CD8-positive, alpha-beta memory T cell (primary cell): ENCODE measurements at regions not wholly inside any gene's neighbourhood (a gene's known extent, or its start where the extent isn't known, plus 50 kb on each side); places are given as distances from the start of the nearest gene placed in this dataset.

Experiments
- CTCF ChIA-PET: fragments of 350-600 bp; sonication (Branson Sonifier 250); formaldehyde crosslinking; loops from one replicate; lab custom pipeline; 2021; ENCODE audit warnings: antibody characterized with exemption; lab: Charles Lee
- POLR2A ChIA-PET: fragments of 350-600 bp; sonication (Branson Sonifier 250); formaldehyde crosslinking; loops from one replicate; lab custom pipeline; 2021; ENCODE audit warnings: antibody characterized with exemption; lab: Charles Lee
- DNase-seq, 5 donors: peaks; one replicate each; pipeline versions ENCODE4 v3.0.0 to v3.0.0-alpha.2; 2020 to 2022; ENCODE audit warnings: mixed read lengths in 1 of 5
- H3K27ac ChIP-seq: one replicate; pipeline ENCODE4 v1.7.0; 2013; ENCODE audit warnings: low read depth, mild to moderate bottlenecking, low read length, moderate library complexity
- H3K27me3 ChIP-seq: 2 replicates; pipeline ENCODE4 v1.7.0; 2013; ENCODE audit warnings: low read length, mild to moderate bottlenecking; ENCODE audit not compliant: insufficient read depth, poor library complexity, severe bottlenecking
- H3K36me3 ChIP-seq: 2 replicates; pipeline ENCODE4 v1.7.0; 2013; ENCODE audit warnings: mild to moderate bottlenecking, low read length, moderate library complexity; ENCODE audit not compliant: insufficient read depth
- H3K4me1 ChIP-seq: 2 replicates; pipeline ENCODE4 v1.7.0; 2013; ENCODE audit warnings: mild to moderate bottlenecking, low read length, moderate library complexity; ENCODE audit not compliant: insufficient read depth
- H3K4me3 ChIP-seq: 2 replicates; pipeline ENCODE4 v1.7.0; 2013; ENCODE audit warnings: mild to moderate bottlenecking, low read length
- H3K9me3 ChIP-seq: 2 replicates; pipeline ENCODE4 v1.7.0; 2013; ENCODE audit warnings: mild to moderate bottlenecking, low read length
- H3K27ac Mint-ChIP-seq, 8 donors: one replicate each; pipeline ENCODE4 v1.8.0; 2020 to 2021; ENCODE audit warnings: mixed read lengths in 8 of 8, mild to moderate bottlenecking in 6 of 8, inconsistent platforms in 3 of 8, moderate library complexity in 3 of 8
- H3K27me3 Mint-ChIP-seq, 2 donors: one replicate each; pipeline ENCODE4 v1.8.0; 2020 to 2021; ENCODE audit warnings: mixed read lengths in 2 of 2, mild to moderate bottlenecking in 1 of 2, moderate library complexity in 1 of 2
- H3K36me3 Mint-ChIP-seq, 3 donors: one replicate each; pipeline ENCODE4 v1.8.0; 2020 to 2021; ENCODE audit warnings: mixed read lengths in 3 of 3, inconsistent platforms in 1 of 3, mild to moderate bottlenecking in 1 of 3
- H3K4me1 Mint-ChIP-seq, 3 donors: one replicate each; pipeline ENCODE4 v1.8.0; 2020 to 2021; ENCODE audit warnings: mixed read lengths in 3 of 3, inconsistent platforms in 1 of 3, mild to moderate bottlenecking in 1 of 3
- H3K4me3 Mint-ChIP-seq, 7 donors: one replicate each; pipeline ENCODE4 v1.8.0; 2020 to 2021; ENCODE audit warnings: mixed read lengths in 7 of 7, mild to moderate bottlenecking in 6 of 7, moderate library complexity in 4 of 7, inconsistent platforms in 2 of 7
- H3K9me3 Mint-ChIP-seq, 5 donors: one replicate each; pipeline ENCODE4 v1.8.0; 2020 to 2022; ENCODE audit warnings: mixed read lengths in 5 of 5, mild to moderate bottlenecking in 3 of 5, moderate library complexity in 2 of 5, inconsistent platforms in 1 of 5

DNA sequence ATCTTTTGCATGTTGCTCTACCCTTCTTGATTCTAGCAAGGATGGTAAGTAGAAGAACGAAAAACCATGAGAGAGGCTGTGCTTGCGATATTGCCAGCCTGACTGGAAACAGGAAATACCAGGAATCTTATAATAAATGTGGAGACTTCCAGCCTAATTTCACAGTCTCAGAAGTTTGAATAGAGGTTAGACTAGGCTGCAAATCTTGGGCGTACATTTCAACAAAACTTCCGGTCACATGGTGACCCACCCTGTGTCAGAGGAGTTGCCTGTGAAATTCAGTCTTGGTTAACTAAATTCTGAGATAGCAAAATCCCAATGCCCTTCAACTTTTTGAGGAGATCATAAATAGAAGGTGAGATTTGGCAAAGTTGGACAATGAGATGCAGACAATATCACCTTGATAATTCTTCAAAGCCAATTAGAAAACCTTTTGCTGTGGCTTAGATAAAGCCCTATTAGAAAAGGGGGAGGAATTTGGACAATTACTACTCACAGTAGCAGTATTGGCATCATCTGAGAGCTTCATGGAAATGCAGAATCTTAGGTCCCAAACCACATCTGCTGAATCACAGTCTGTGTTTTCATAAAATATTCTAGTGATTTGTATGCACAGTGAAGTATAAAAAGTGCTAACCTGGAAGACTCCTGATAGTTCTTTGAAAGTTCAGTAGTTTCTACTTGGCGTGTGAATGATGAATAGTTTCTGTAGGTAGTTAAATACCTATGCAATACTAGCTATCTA is 262.0 kb upstream of the JAG1 start:
- no peak overlapping the region for H3K27ac Mint-ChIP-seq
- peaks cover 0 to 6% (median 4%) of the 10 kb centered on the region in 5 donors for H3K9me3 Mint-ChIP-seq
- Histone ChIP-seq H3K4me1 (no peaks in the 10 kb centered on the region), H3K36me3 (no peaks in the 10 kb centered on the region), H3K27ac (no peak overlapping the region), H3K4me3 (no peak overlapping the region), H3K9me3 (no peaks in the 10 kb centered on the region), H3K27me3 (no peaks in the 10 kb centered on the region)
- H3K4me1 Mint-ChIP-seq = no peaks in the 10 kb centered on the region
- no peaks in the 10 kb centered on the region for H3K36me3 Mint-ChIP-seq
- POLR2A ChIA-PET = no interaction called here
- peaks cover 0 to 1% of the 10 kb centered on the region in 2 donors for H3K27me3 Mint-ChIP-seq
- CTCF ChIA-PET = no interaction called here
- DNase-seq = no peak
- no peak overlapping the region for H3K4me3 Mint-ChIP-seq

DNA sequence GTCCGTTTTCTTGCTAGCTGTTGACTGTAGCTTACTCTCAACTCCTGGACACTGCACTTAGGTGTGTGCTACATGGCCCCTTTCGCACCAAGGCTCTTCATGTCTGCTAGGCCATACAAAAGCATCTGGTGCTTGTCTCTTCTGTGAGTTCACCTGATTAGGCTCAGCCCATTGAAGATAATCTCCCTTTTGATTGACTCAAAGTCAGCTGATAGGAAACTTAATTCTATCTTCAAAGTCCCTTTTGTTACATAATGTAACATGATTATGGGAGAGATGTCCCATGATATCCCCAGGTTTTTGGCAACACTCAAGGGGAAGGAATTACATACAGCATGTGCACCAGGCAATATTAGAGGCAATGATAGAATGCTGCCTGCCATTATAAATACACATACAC is 263.0 kb upstream of the JAG1 start:
- H3K27ac ChIP-seq = no peak overlapping the region
- H3K4me1 Mint-ChIP-seq = no peaks in the 10 kb centered on the region
- H3K27me3 ChIP-seq = no peaks in the 10 kb centered on the region
- H3K4me3 Mint-ChIP-seq = no peak overlapping the region
- H3K4me3 ChIP-seq = no peak overlapping the region
- CTCF ChIA-PET = no interaction called here
- peaks cover 0 to 9% (median 2%) of the 10 kb centered on the region in 5 donors for H3K9me3 Mint-ChIP-seq
- DNase-seq = no peak
- no peaks in the 10 kb centered on the region for H3K36me3 Mint-ChIP-seq
- peaks cover 0 to 3% of the 10 kb centered on the region in 2 donors for H3K27me3 Mint-ChIP-seq
- H3K9me3 ChIP-seq = no peaks in the 10 kb centered on the region
- no peak overlapping the region for H3K27ac Mint-ChIP-seq
- no peaks in the 10 kb centered on the region for H3K4me1 ChIP-seq
- no peaks in the 10 kb centered on the region for H3K36me3 ChIP-seq
- POLR2A ChIA-PET = no interaction called here

DNA sequence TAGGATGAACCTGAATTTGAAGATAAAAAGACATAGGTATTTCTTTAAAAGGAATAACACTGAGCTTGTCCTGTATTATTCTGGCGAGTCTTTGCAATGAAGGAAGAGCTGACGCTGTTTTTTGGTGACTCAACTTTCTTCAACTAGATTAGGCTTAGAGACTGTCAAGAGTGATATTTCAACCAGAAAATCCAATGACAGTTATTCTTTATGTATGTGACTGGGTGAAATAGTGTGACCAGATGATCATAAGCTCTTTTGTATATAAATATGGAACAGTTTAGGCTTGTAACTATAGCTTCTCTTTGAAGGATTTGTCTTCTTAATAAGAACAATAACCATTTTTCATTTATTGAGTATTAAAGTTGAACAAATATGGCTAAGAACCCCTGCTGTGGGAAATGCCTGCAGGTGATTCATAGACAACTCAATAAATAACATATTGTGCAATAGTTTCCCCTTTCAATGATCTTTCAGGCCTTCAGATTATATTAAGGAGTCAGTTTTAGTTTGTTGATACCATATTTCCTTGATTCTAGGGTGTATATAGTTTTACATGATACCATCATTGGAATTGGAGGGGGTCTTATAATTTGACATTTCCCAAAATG is 265.6 kb upstream of the JAG1 start:
- Histone ChIP-seq H3K27ac (no peak overlapping the region), H3K27me3 (no peaks in the 10 kb centered on the region), H3K9me3 (no peaks in the 10 kb centered on the region), H3K36me3 (no peaks in the 10 kb centered on the region), H3K4me1 (no peaks in the 10 kb centered on the region), H3K4me3 (no peak overlapping the region)
- DNase-seq = no peak
- POLR2A ChIA-PET = no interaction called here
- peaks cover 0 to 3% of the 10 kb centered on the region in 2 donors for H3K27me3 Mint-ChIP-seq
- no peaks in the 10 kb centered on the region for H3K4me1 Mint-ChIP-seq
- H3K36me3 Mint-ChIP-seq = no peaks in the 10 kb centered on the region
- H3K9me3 Mint-ChIP-seq = peaks cover 0 to 9% (median 2%) of the 10 kb centered on the region in 5 donors
- CTCF ChIA-PET = no interaction called here
- no peak overlapping the region for H3K4me3 Mint-ChIP-seq
- H3K27ac Mint-ChIP-seq = no peak overlapping the region

DNA sequence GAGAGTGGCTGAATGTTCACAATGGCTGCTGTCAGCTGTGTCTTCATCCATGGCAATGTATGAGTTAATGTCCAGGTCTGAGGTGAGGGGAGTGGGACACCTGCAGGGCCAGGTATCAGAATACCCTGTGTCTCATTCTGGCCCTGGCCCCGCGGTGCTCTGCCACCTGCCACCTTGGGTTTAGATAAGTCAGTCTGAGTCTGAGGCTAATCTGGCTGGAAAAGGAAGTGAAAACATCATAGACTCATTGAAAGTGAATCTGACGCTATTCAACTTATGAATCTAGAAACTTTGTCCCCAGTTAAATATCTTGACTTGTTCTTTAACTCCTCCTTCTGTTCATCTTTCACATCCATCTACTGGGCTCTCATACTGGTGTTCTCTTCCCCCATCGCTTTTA is 267.1 kb upstream of the JAG1 start:
- no peak overlapping the region for H3K27ac ChIP-seq
- no peaks in the 10 kb centered on the region for H3K36me3 ChIP-seq
- no peaks in the 10 kb centered on the region for H3K4me1 Mint-ChIP-seq
- H3K4me1 ChIP-seq = no peaks in the 10 kb centered on the region
- no peaks in the 10 kb centered on the region for H3K36me3 Mint-ChIP-seq
- ChIA-PET POLR2A (no interaction called here), CTCF (no interaction called here)
- no peaks in the 10 kb centered on the region for H3K27me3 ChIP-seq
- peaks cover 0 to 1% of the 10 kb centered on the region in 2 donors for H3K27me3 Mint-ChIP-seq
- H3K27ac Mint-ChIP-seq = no peak overlapping the region
- peaks cover 0 to 9% (median 0%) of the 10 kb centered on the region in 5 donors for H3K9me3 Mint-ChIP-seq
- no peak overlapping the region for H3K4me3 ChIP-seq
- H3K9me3 ChIP-seq = no peaks in the 10 kb centered on the region
- H3K4me3 Mint-ChIP-seq = no peak overlapping the region
- DNase-seq = no peak

DNA sequence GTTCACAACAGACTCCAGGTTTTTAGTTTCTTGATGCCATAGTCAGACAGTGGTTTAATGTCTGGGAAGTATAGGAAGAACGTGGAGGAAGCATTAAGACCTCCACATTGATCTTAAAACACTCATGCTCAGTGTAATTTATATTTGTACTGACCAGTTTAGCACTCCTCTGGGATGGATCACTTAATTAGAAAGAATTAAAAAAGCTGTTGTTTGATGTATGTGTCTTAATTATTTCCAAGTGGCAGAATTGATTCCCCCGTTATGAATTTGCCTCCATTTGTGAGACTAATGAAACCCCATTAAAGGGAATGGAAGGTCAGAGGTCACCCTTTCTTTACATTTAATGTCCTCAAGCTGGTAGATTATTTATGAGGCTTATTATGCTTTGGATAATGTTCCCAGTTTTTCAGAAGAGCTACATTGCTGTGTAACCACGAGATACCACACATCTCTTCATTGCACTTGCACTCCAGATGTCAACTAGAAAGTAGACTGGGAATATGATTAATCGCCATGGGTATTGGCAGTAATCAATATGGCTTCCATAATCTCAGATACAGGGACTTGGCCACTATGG is 270.0 kb upstream of the JAG1 start:
- ChIA-PET POLR2A (no interaction called here), CTCF (no interaction called here)
- Histone ChIP-seq H3K27me3 (no peaks in the 10 kb centered on the region), H3K36me3 (no peaks in the 10 kb centered on the region), H3K4me3 (no peak overlapping the region), H3K4me1 (no peaks in the 10 kb centered on the region), H3K9me3 (no peaks in the 10 kb centered on the region), H3K27ac (no peak overlapping the region)
- Mint-ChIP-seq H3K9me3 (peaks cover 0 to 9% (median 0%) of the 10 kb centered on the region in 5 donors), H3K27me3 (peaks cover 0 to 1% of the 10 kb centered on the region in 2 donors), H3K27ac (no peak overlapping the region), H3K4me3 (no peak overlapping the region), H3K4me1 (no peaks in the 10 kb centered on the region), H3K36me3 (no peaks in the 10 kb centered on the region)
- no peak for DNase-seq

DNA sequence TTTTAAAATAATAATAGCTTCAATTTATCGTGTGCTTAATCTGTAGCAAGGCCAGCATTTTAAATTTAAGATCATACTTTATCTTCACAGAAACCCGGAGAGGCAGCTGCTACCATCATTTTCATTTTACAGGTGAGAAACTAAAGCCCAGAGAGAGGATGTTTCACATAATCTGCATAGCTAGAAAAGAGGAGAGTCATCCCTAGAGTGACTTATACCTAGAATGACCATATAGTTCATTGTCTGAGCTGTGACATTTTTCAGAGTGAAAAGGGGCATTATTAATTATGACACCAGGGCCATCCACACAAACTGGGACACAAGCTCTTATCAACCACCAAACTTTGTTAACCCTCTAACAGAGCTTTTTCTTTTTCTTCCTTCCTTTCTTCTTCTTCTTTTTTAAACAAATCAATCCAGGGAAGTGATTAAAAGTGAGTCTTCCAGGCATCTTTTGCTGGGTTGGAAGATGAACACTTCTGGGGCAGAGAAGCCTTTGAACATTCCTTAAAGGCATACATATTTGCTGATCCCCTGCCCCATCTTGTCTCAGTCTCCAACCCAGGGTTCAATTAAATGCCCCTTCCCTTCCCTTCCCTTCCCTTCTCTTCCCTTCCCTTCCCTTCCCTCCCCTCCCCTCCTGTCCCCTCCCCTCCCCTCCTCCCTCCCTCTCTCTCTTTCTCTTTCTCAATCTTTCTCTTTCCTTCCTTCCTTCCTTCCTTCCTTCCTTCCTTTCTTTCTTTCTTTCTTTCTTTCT is 272.5 kb upstream of the JAG1 start:
- Histone ChIP-seq H3K4me1 (no peaks in the 10 kb centered on the region), H3K27ac (no peak overlapping the region), H3K4me3 (no peak overlapping the region), H3K27me3 (no peaks in the 10 kb centered on the region), H3K36me3 (no peaks in the 10 kb centered on the region), H3K9me3 (no peaks in the 10 kb centered on the region)
- Mint-ChIP-seq H3K4me3 (no peak overlapping the region), H3K4me1 (no peaks in the 10 kb centered on the region), H3K36me3 (no peaks in the 10 kb centered on the region), H3K27me3 (no peaks in the 10 kb centered on the region), H3K27ac (no peak overlapping the region), H3K9me3 (peaks cover 0 to 4% (median 2%) of the 10 kb centered on the region in 5 donors)
- ChIA-PET POLR2A (no interaction called here), CTCF (no interaction called here)
- no peak for DNase-seq

DNA sequence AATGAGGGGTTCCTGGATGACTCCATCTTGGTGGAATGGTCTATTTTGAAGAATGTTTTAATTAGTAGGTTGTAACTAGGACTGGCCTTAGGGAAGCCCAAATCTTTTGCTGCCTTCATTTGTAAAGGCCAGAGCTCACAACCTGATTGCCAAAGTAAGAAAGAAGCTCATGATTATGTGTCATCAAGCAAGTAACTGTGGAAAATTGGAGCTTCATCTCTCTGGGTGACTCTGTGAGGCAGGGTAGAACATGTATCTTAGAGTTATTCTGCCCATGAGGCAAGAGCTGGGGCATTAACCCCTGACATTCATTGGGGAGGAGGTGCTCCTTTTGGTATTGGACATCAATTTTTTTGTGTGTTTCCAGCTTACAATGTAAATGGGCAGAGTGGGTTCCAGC is 273.9 kb upstream of the JAG1 start:
- no peak overlapping the region for H3K27ac ChIP-seq
- H3K27ac Mint-ChIP-seq = no peak overlapping the region
- H3K4me3 ChIP-seq = no peak overlapping the region
- no peak overlapping the region for H3K4me3 Mint-ChIP-seq
- no peaks in the 10 kb centered on the region for H3K4me1 ChIP-seq
- no peaks in the 10 kb centered on the region for H3K36me3 ChIP-seq
- H3K4me1 Mint-ChIP-seq = no peaks in the 10 kb centered on the region
- ChIA-PET CTCF (no interaction called here), POLR2A (no interaction called here)
- DNase-seq = no peak
- no peaks in the 10 kb centered on the region for H3K27me3 Mint-ChIP-seq
- no peaks in the 10 kb centered on the region for H3K36me3 Mint-ChIP-seq
- H3K27me3 ChIP-seq = no peaks in the 10 kb centered on the region
- peaks cover 0 to 4% (median 0%) of the 10 kb centered on the region in 5 donors for H3K9me3 Mint-ChIP-seq
- H3K9me3 ChIP-seq = no peaks in the 10 kb centered on the region
